Stimulated activated CD4-positive, alpha-beta T cell treated with anti-CD3 and anti-CD28 coated beads, Interleukin-1b, Interleukin-23, amount 100 ng/mL, for 4 hours (primary cell): ENCODE measurements at regions not wholly inside any gene's neighbourhood (a gene's known extent, or its start where the extent isn't known, plus 50 kb on each side); places are given as distances from the start of the nearest gene placed in this dataset.

Experiments
- DNase-seq, 2 donors: peaks; one replicate each; pipeline ENCODE4 v3.0.0-alpha.2; 2020; ENCODE audit warnings: low read depth in 2 of 2

DNA sequence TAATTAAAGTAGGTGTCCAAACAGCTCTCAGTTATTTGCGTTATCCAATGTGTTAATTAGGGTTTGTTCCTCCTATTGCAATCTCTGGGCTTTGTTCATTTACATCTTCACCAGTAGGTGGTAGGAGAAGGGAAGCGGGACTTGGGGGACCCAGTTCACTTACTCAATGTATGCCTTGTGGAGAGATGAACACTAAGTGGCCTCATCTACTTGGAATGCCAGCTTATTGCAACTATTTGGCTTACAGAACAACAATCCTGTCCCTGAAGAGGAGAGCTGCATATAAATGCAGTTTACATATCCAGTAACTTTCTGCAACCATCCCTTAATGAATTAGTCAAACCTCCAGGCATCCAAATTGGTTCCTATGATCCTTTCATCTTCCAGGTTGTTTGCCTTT, 417.1 kb upstream of the CCDC196 start:
- no peak for DNase-seq

DNA sequence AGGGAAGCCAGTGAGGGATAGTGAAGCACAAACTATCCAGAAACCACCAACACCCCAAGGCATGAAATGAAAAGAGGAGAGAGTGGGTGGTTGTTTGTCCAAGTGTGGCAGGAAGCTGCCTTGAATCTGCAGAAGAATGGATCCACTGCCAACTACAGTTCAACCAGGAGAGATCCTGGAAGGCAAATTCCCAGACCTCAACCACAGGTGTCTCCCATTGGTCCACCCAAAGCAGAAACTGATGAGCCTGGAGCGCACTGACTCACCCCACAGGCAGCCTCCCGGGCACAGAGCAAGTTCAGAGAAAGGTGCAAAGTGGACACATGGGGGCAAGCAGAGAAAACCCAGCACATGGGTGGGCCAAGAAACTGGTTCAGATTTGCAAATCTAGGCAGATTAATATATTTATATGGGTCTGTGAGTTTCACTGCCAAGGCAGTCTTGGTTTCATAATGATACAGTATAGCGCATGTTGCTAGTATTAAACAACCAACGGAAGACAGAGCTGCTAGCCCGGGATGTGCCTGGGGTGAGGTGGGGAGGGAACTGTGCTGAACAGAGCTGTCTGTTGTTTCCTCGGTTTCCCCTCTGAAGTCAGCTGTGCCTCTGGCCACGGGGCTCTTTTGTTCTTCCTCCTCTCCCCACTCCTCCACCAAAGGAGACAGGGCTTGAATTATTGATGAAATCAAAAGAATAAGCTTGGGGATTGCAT, 416.2 kb upstream of the CCDC196 start:
- no peak for DNase-seq

DNA sequence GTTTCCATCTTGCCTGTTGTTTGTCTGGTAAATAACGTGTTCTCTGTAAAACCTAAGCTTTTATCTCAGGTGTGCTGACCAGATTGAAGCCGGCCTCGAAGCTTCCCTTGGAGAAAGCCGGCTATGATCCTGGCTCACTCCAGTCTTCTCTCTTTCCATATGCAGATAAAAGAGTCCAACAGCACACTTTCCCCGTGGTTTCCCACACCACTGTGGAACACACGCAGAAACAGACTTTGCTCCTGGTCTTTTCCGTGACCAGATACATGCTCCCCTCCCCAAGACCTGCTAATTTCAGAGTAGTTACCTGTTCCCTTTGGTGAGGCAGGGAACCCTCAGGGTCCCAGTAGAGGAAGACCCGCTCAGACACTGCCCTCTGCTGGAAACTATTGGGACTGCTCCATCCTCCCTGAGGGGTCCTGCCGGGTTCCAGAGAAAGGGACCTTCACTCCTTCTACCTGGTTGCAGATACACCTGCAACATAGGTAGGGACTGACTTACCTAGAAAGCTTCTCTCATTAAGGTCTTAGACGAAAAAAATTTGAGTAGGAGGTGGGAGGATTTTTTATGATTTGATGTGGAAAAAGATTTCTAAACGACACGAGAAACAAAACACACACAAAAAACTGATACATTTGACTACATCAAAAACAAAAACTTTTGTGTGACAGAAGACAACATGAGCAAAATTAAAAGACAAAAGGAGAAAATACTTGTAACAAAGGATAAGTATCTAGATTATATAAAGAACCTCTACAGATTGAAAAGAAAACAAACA, 415.4 kb upstream of the CCDC196 start:
- DNase-seq = peak; percentile 65 to 72

DNA sequence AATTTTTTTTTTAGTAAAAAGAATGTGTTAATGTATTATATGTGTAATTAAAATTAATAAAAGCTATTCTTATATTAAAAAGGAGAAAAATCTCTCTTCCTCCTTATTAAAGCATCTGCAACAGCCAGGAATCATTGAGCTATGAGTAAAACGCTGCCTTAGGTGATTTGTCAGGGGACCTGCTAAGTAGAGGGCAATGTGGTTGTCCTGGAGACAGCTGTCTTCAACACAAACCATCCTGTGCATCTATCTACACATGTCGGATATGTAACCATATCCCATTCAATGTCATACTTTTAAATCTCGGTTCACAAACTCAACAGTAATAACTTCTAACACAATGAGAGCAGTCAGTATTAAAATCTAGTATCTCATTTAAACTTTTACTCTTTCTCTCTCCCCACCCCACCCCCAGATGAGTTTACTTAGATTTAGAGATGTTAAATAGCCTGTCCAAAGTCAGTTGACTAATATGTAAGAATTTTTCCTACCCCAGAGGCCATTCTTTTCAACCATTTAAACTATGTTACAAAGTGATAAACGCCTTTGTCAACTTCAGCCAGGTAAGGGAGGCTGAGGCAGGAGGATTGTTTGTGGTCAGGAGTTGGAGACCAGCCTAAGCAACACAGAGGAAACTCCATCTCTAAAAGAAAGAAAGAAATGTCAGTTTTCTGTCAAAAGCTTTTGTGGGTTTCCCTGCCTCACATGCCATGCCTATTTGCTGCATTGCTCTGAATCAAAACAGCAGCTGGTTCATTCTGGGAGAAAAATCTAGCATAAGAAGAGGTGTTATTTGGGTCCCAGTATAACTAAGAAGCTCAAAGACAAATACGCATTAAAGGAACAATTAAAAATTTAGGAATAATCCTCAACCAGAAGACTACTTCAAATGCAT, 413.7 kb upstream of the CCDC196 start:
- DNase-seq = no peak

DNA sequence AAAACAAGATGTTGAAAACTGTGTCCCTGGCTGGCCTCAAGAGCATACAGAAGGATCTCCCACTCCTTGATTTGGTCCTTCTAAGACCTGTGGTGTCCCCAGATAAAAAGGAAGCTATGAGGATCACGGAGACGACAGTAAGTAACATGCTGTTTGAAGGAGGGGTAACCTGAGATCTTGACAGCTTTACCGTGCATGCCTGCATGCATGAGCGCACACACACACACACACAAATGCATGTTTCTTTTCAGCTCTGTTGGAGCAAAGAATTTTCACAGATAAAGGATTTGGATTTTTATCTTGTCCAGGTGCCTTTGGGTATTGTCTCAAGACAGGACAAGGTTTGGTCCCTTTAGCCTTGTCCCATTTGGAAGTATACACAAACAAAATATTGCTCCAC, 411.6 kb upstream of the CCDC196 start:
- DNase-seq = no peak

DNA sequence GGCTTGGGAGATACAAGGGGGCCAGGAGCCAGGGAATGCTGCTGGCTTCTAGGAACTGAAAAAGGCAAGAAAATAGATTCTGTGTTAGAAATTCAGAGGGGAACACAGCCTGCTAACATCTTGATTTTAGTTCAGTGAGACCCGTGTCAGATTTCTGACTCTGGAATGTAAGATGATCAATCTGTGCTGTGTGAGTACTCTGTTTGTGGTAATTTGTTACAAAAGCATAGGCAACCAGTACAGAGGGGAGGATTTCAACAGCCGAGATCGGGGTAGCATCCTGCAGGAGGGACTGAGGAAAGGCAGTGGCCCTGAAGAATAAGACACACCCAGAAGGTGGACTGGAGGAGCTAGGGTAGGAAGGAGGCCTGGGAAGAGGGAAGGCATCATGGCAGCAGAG, 410.0 kb upstream of the CCDC196 start:
- no peak for DNase-seq

DNA sequence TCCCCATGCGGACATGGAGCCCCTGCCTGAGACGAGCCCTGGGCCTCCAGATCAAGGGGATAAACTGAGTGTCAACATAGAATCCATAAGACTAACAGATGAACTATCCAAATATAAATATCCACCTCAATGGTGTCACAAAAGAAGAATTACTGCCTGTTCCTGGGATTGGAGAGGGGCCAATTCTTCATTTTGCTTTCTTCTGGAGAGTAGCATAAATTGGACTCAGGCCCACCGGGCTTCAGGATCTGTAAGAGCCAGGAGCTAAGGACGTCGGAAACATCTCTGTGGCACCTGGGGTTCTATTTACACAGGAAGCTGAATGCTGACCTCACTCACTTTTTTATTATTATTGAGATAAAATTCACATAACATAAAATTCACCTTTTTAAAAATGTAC, 408.2 kb upstream of the CCDC196 start:
- no peak for DNase-seq

DNA sequence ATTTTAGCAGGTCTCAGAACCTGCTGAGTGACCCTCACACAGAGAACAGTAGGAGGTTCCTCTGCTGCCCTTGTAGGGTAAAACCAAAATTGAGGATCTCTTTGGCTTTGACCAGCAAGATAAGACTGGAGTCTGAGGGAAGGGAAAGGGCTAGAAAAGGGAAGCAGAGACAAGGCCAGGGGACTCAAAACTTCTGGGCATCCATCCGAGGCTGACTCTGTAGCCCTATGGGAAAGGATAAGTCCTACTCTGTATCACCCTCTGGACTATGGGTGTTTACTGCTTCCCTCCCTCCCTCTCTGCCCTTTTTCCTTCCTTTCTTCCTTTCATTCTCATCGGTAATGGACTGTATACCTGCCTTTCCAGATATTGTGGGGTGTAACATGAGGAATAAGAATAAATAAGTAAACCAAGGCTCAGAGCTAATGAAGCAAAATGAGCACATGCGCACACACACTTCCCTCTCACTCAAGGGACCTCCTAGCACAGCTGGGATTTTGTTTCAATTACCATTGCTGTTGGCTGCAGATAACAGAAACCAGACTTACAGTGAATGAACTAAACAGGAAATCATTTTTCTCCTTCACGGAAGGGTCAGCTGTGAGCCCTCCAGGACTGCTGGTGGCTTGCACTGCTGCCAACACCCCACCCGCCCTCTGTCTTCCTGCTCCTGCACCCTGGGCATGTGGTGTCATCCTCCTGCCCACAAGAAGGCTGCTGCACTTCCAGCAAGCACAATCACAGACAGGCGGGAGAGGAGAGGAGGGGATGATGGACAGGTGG, 404.4 kb upstream of the CCDC196 start:
- no peak for DNase-seq

DNA sequence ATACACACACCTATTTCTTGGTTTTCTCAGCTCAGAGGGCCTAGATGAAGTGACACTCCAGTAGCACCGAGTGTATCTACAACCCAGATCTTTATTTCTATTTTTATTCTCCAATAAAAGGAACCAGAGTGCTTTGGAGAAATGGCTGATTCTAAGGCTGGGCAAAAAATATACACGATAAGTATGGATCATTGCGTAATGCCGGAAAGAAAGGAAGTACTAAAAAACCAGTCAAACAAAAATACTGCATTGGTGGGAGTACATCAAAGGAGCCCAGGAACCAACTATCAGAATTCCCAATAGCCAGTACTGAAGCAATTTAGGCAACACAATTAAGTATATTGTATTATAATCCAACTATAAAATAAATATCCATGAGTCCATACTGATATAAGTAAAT, 400.9 kb upstream of the CCDC196 start:
- DNase-seq = no peak

DNA sequence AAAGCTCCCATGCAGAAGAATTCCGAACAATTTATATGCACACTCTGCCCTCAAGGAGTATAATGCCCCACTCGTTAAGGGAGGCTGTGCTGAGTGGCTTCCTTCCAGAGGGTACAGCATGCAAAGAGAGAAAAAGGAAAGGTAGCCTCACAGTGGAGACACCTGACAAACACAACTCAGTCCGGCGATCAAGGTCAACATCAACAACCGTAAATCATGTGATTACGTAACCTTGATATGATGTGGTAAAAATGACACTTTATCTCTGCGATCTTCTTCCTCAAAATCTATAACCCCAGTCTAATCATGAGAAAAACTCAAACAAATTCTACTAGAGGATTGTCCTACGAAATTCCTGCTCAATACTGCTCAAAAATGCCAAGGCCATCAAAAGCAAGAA, 400.5 kb upstream of the CCDC196 start:
- DNase-seq = no peak

DNA sequence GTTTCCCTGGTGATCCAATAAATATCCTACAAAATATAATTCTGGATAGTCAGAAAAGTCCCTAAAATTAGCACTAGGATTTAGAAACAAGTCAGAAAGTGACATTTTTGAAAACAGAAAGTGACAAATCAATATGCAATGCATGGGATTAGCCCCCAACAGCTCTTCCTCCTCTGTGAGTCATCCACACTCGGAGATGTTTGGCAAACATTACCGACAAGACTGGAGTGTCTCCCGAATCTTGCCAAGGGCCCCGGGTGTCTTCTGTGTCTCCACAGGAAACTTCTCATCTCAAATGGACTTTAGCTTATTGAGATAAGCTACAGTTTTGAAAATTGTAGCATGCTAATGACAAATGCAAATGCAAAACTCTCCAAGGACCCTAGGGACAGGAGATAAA, 398.9 kb upstream of the CCDC196 start:
- DNase-seq = no peak

DNA sequence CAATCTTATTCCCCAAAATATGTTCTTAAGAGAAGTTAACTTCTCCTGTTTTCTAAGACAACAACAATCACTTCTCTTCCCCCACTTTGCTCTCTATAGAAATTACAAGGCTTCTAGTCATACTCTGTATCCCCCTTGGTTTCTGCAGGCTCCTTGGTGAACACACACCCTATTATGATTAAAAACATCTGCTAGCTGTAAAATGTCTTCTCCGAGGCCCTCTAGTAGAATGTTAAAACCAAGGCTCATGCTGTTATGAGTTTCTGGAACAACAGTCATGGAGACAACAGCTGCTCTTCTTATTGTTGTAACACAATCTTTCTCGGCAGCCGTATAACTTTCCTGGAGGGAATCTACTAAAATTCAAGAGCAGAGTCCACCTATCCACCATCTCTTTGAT, 397.5 kb upstream of the CCDC196 start:
- no peak for DNase-seq

DNA sequence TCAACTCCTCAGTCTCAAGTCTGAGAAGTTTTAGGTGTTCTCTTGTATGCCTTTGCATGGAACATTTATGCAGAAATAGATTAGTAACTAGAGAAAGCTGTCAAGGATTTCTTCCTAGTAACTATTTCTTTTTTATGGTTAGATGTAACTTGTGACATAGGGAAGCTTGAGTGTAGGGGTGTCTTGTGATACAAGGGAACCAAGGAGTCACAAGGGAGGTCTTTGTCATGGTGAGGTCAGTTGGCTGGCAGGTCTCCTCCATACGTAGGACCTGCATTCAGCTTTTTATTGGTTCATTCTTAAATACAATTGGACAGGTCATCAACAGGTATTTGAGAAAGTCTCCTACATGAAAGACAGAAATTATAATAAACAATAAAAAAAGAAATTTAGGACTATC, 394.0 kb upstream of the CCDC196 start:
- no peak for DNase-seq

DNA sequence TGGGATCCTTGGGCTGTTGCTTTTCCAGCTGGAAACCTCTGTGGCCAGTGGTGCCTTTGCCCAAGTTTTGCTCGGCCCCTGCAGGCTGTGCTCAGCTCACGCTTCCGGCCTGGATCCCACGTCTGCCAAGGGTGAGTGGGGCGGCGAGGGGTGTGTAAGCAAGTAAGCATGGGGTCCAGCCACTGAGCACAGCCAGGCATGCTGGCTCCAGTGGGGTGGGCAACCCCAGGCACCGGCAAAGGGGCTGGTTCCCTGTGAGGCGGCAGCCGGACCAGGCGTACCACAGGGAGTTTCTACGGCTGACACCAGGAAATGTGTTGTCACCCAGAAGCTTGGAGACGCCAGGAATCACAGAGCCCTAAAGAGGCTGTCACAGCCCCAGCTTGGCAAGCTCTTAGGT, 393.4 kb upstream of the CCDC196 start:
- DNase-seq = no peak

DNA sequence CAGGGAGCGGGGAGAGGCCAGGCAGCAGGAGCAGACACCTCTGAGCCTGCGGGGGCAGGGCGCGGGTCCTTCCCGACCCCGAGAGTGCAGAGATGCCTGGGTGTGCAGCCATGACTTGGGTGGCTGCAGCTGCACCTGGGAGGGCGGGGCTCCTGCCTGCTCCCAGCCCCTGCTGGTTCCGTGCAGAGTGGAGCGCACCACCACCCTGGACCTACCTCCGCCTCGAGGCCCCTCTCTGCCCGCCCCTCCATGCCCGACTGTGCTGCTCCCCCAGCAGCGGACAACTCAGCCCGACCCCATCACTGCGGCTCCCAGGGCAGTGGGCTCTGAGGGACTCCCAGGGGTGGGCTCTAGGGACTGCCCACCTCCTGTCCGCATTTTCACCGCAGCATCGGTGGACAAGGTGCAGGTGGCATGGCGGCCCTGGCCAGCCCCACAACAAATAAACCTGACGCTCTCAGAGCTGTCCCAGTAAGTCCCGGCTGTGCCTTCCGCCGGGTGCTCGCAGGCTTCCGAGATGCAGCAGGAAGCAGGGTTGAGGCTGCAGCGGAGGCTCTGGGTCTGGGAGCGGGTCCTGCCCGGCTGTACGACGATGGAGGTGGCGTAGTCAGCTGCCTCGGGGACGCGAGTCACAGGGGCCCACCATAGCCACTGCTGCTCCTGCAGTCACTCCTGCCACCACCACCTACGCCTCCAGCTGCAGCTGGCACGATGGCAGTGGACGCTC, 392.0 kb upstream of the CCDC196 start:
- DNase-seq = no peak

DNA sequence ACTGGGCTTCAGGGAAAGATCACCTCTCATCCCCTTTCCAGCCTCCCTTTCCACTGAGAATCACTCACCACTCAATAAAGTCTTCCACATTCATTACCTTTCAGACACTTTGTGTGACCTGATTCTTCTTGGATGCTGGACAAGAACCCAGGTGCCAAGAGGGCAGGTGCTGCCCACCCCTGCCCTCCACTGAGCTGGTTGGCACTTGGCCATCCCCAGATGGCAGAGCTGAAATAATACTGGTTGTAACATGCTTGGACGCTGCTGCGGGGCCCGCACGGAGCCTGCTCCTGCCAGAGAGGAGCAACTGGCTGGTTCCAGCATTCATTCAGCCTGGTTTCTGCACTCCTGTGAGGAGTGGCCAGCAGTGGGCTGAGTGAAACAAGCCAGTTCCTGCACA, 386.7 kb upstream of the CCDC196 start:
- no peak for DNase-seq

DNA sequence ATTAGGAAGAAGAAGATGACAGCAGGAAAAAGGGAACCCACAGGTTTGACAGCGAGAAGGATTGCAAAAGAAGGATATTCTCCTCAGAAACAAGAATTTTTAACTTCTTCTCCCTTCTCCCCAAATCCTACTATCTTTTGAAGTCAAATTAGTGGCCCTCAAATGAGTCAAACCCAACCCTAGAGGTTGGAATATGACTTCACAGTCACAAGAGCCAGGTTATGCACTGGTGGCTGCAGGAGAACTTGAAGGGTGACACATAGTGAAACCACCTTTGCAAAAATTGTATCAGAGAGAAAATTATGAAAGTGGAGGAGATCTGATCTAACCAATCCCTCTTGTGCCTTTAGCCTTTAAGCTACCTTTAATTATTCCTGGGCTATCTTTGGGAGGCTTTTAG, 386.2 kb upstream of the CCDC196 start:
- DNase-seq = no peak

DNA sequence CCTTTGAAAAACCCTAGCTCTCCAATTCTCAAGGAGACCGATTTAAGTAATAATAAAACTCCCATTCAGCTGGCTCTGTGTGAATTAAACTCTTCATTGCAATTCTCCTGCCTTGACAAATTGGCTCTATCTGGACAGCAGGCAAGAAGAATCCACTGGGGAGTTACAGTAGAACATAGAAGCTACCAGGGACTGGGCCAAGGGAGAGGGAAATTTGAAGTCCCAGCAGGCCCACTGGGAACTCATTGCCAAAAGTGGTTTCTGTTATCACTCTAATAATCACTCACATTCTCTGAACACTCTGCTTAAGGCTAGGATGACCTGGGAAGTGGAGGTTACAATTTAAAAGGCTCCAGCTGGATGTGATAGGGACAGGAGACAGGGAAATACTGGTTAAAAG, 384.5 kb upstream of the CCDC196 start:
- no peak for DNase-seq

DNA sequence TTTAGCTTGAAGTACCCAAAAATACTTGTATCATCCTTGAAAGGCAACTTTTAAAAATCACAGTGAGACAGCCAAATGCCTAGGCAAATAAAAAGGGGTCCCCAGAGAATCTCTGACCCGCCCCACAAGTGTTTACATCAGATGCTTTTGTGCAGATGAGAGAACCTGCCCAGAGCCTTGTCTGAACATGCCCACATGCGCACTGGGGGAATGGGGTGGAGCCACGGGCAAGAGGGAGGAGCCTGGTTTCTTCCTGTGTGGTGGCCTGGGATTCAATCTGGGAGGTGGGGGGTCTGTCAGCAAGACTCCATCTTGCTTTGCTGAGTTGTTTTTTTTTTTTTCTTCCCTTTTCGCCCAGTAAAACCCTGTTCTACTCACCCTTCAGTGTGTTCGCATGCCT, 381.7 kb upstream of the CCDC196 start:
- no peak for DNase-seq

DNA sequence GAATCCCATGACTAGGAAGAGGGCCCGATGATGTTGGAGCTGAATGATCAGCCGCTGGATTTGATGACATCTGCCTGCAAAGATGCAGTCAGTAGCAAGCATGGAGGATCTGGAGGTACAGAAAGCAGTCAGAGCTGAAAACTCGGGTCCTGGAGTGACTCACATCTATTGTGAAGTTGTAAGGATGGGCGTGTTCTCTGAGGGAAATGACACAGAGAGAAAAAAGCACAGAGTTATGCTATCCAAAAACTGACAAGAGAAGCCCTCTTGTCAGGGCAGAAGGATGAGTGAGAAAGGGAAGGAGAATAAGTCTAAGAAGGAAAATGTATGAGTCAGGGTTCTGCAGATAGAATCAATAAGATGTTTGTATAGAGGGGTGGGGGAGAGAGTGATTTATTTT, 380.4 kb upstream of the CCDC196 start:
- no peak for DNase-seq

DNA sequence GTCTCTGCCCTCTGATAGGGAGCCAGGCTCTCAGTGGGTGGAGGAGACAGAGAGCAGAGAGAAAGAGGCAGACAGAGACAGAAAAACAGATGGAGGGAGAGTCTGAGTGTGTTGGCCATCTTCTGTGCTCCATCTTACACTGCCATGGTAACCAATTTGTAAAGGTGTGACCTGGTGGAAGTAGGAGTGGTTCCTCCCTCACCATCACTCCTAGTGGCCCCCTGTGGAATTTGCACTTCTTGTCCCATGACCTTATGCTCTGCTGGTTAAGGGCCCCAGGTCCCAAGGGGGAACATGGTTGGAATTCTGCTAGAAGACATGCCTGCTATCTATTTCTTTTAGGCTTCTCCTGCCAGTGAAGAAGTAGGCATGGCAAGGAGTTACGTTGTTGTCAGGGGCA, 376.7 kb upstream of the CCDC196 start:
- no peak for DNase-seq
